Lower leg skin (tissue), 3 donors: ENCODE measurements at regions not wholly inside any gene's neighbourhood (a gene's known extent, or its start where the extent isn't known, plus 50 kb on each side); places are given as distances from the start of the nearest gene placed in this dataset.

Experiments used
- POLR2A ChIP-seq, 2 donors: fragments of 450-650 bp; IDR thresholded peaks; one replicate each; pipeline ENCODE4 v1.6.1; 2016 to 2017; ENCODE audit warnings: antibody characterized with exemption in 2 of 2, mild to moderate bottlenecking in 1 of 2, moderate library complexity in 1 of 2
- TF ChIP-seq, protein P1 (sequence below), 3 donors: fragments of 450-650 bp; IDR thresholded peaks; one replicate each; pipeline ENCODE4 v1.5.1; 2016; ENCODE audit warnings: antibody characterized with exemption in 3 of 3, mild to moderate bottlenecking in 3 of 3, moderate library complexity in 2 of 3

DNA sequence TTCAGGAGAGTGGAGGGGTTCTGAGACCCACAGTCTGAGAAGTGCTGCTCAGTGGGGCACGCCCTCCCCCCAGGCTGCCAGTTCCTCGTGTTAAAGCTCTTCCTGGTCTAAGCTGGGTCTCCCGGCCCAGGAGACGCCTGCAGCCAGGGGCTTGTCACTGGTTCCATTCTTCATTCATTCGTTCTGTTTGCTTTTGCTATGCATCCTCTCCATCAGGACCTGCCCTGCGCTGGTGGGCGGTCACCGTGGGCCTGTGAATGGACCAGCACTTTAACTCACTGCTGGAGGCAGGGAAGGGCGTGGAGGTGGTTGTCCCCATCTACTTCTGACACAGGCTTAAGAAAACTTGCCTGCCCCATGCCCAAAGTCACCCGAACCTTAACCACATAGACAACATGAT, 272.8 kb upstream of the HDAC4 start:
- TF ChIP-seq, protein P1, sequence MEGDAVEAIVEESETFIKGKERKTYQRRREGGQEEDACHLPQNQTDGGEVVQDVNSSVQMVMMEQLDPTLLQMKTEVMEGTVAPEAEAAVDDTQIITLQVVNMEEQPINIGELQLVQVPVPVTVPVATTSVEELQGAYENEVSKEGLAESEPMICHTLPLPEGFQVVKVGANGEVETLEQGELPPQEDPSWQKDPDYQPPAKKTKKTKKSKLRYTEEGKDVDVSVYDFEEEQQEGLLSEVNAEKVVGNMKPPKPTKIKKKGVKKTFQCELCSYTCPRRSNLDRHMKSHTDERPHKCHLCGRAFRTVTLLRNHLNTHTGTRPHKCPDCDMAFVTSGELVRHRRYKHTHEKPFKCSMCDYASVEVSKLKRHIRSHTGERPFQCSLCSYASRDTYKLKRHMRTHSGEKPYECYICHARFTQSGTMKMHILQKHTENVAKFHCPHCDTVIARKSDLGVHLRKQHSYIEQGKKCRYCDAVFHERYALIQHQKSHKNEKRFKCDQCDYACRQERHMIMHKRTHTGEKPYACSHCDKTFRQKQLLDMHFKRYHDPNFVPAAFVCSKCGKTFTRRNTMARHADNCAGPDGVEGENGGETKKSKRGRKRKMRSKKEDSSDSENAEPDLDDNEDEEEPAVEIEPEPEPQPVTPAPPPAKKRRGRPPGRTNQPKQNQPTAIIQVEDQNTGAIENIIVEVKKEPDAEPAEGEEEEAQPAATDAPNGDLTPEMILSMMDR (IDR thresholded peaks at IDR 0.05) = no peak
- no peak for TF ChIP-seq POLR2A (IDR thresholded peaks at IDR 0.05)
